HCT116 (cell line): ENCODE measurements at regions not wholly inside any gene's neighbourhood (a gene's known extent, or its start where the extent isn't known, plus 50 kb on each side); places are given as distances from the start of the nearest gene placed in this dataset.

ENCODE experiments used
- ATAC-seq: fragments of 200-7000 bp; cut with Tn5 transposase; 2 replicates; pipeline ENCODE4 v1.9.1; 2020; ENCODE audit warnings: mild to moderate bottlenecking, moderate library complexity
- BruUV-seq: library from RNA; stranded (reverse); fragments of 400-500 nt; replicated peaks from 2 replicates; lab custom pipeline; 2021; lab: Mats Ljungman, UMichigan
- CTCF ChIA-PET: fragments of 300-600 bp; sonication (Branson Sonifier 250); formaldehyde crosslinking; loops from one replicate; lab custom pipeline; 2021; ENCODE audit warnings: antibody characterized with exemption; lab: Charles Lee
- POLR2A ChIA-PET: fragments of 300-600, 350-600 bp; sonication (Branson Sonifier 250); formaldehyde crosslinking; loops from one replicate; lab custom pipeline; 2021; ENCODE audit warnings: antibody characterized with exemption; lab: Charles Lee
- RAD21 ChIA-PET, 2 experiments: fragments of 300-600 bp; sonication (Branson Sonifier 250); formaldehyde crosslinking; loops; one replicate each; lab custom pipeline; 2023; ENCODE audit warnings: low total read pairs in 2 of 2; ENCODE audit not compliant: uncharacterized antibody in 2 of 2, unreplicated experiment in 2 of 2, low non-redundant PET in 1 of 2; lab: Charles Lee
- DNase-seq: peaks from one replicate; pipeline ENCODE4 v3.0.0-alpha.2; 2010; ENCODE audit warnings: low read depth, low spot score
- H2AFZ ChIP-seq: fragments of 200-600 bp; shearing (Covaris generic), sonication (generic); 2 replicates; pipeline ENCODE4 v1.6.1; 2017; ENCODE audit warnings: low read depth, mixed run types, mixed read lengths, antibody characterized with exemption, low read length; ENCODE audit not compliant: poor library complexity, severe bottlenecking
- H3K27ac ChIP-seq: 2 replicates; pipeline ENCODE4 v1.5.1; 2012; ENCODE audit warnings: low read depth, low read length
- H3K27me3 ChIP-seq: fragments of 200-600 bp; sonication (generic); 2 replicates; pipeline ENCODE4 v1.6.1; 2016; ENCODE audit warnings: mixed run types, low read length, mixed read lengths; ENCODE audit not compliant: insufficient read depth
- H3K36me3 ChIP-seq, 2 experiments: fragments of 200-500 bp in 1 of 2; fragments of 200-600 bp in 1 of 2; sonication (Bioruptor generic) in 1 of 2; sonication (generic) in 1 of 2; 2 replicates each; pipeline versions ENCODE4 v1.5.1 to v1.6.1; 2014 to 2016; ENCODE audit warnings: low read length in 2 of 2, inconsistent platforms in 1 of 2, mixed read lengths in 1 of 2, mixed run types in 1 of 2; ENCODE audit not compliant: insufficient read depth in 2 of 2, control insufficient read depth in 1 of 2
- H3K4me1 ChIP-seq, 2 experiments: fragments of 200-600 bp in 1 of 2; sonication (generic) in 1 of 2; 2 replicates each; pipeline versions ENCODE4 v1.5.1 to v1.6.1; 2012 to 2017; ENCODE audit warnings: low read length in 2 of 2, inconsistent platforms in 1 of 2, mild to moderate bottlenecking in 1 of 2, mixed read lengths in 1 of 2, mixed run types in 1 of 2, moderate library complexity in 1 of 2; ENCODE audit not compliant: insufficient read depth in 2 of 2, control insufficient read depth in 1 of 2
- H3K4me2 ChIP-seq: fragments of 200-600 bp; sonication (generic); 2 replicates; pipeline ENCODE4 v1.6.1; 2017; ENCODE audit warnings: mixed run types, low read length, mixed read lengths
- H3K4me3 ChIP-seq, 2 experiments: fragments of 200-600 bp in 1 of 2; sonication (generic) in 1 of 2; replicated peaks in 1 of 2; 2 replicates each; pipeline ENCODE4 v1.5.1; 2011 to 2016; ENCODE audit warnings: low read length in 2 of 2, control low read depth in 1 of 2, low read depth in 1 of 2, mild to moderate bottlenecking in 1 of 2, mixed read lengths in 1 of 2, mixed run types in 1 of 2
- H3K79me2 ChIP-seq: fragments of 200-600 bp; sonication (generic); 2 replicates; pipeline ENCODE4 v1.6.1; 2017; ENCODE audit warnings: mild to moderate bottlenecking, mixed run types, low read length, moderate library complexity, mixed read lengths; ENCODE audit not compliant: insufficient read depth
- H3K9ac ChIP-seq: fragments of 200-600 bp; sonication (generic); 2 replicates; pipeline ENCODE4 v1.6.1; 2016; ENCODE audit warnings: low read length, mixed read lengths
- H3K9me2 ChIP-seq: fragments of 200-600 bp; sonication (generic), shearing (Covaris generic); 2 replicates; pipeline ENCODE4 v1.6.1; 2017; ENCODE audit warnings: mixed run types, mild to moderate bottlenecking, moderate library complexity; ENCODE audit not compliant: insufficient read depth
- H3K9me3 ChIP-seq, 2 experiments: fragments of 200-500 bp in 1 of 2; fragments of 200-600 bp in 1 of 2; sonication (Bioruptor generic) in 1 of 2; sonication (generic) in 1 of 2; 2 replicates each; pipeline ENCODE4 v1.6.1; 2014 to 2017; ENCODE audit warnings: low read length in 2 of 2, mixed read lengths in 2 of 2, inconsistent platforms in 1 of 2, low read depth in 1 of 2, mild to moderate bottlenecking in 1 of 2, mixed run types in 1 of 2, moderate library complexity in 1 of 2; ENCODE audit not compliant: control insufficient read depth in 1 of 2, insufficient read depth in 1 of 2
- H4K20me1 ChIP-seq: fragments of 200-600 bp; sonication (generic), shearing (Covaris generic); 2 replicates; pipeline ENCODE4 v1.6.1; 2017; ENCODE audit warnings: mixed run types, mild to moderate bottlenecking, moderate library complexity; ENCODE audit not compliant: insufficient read depth
- CTCF ChIP-seq, 3 experiments: fragments of 200-600 bp in 1 of 3; sonication (generic) in 1 of 3; IDR thresholded peaks in 2 of 3; conservative IDR thresholded peaks in 1 of 3; 2 replicates each; pipeline ENCODE4 v1.5.1; 2012 to 2017; ENCODE audit warnings: low read depth in 2 of 3, low read length in 2 of 3, antibody characterized with exemption in 1 of 3, borderline replicate concordance in 1 of 3, control low read depth in 1 of 3, mild to moderate bottlenecking in 1 of 3, mixed read lengths in 1 of 3, mixed run types in 1 of 3, moderate library complexity in 1 of 3; ENCODE audit not compliant: insufficient read depth in 1 of 3
- EGR1 ChIP-seq: IDR thresholded peaks from 2 replicates; pipeline ENCODE4 v1.6.1; 2012; ENCODE audit warnings: low read depth
- ELF1 ChIP-seq: IDR thresholded peaks from 2 replicates; pipeline ENCODE4 v1.6.1; 2012; ENCODE audit warnings: low read depth, borderline replicate concordance
- EZH2 ChIP-seq: fragments of 200-600 bp; sonication (generic); IDR thresholded peaks from 2 replicates; pipeline ENCODE4 v1.6.1; 2017; ENCODE audit warnings: antibody characterized with exemption, mixed run types
- EZH2phosphoT487 ChIP-seq: fragments of 200-600 bp; IDR thresholded peaks from 2 replicates; pipeline ENCODE4 v1.6.1; 2018; ENCODE audit warnings: antibody characterized with exemption, borderline replicate concordance
- FOSL1 ChIP-seq: IDR thresholded peaks from 2 replicates; pipeline ENCODE4 v1.6.1; 2012; ENCODE audit warnings: low read depth
- POLR2A ChIP-seq: IDR thresholded peaks from 2 replicates; pipeline ENCODE4 v1.7.0; 2011; ENCODE audit warnings: borderline replicate concordance; ENCODE audit not compliant: insufficient read depth, insufficient read length; ENCODE audit errors: extremely low read depth
- POLR2AphosphoS5 ChIP-seq: IDR thresholded peaks from 2 replicates; pipeline ENCODE4 v1.6.1; 2011; ENCODE audit warnings: mild to moderate bottlenecking, low read depth, low read length, moderate library complexity
- RAD21 ChIP-seq: IDR thresholded peaks from 2 replicates; pipeline ENCODE4 v1.6.1; 2012; ENCODE audit warnings: low read depth, mild to moderate bottlenecking
- SP1 ChIP-seq: IDR thresholded peaks from 2 replicates; pipeline ENCODE4 v1.6.1; 2012; ENCODE audit warnings: low read depth
- SRF ChIP-seq: IDR thresholded peaks from 2 replicates; pipeline ENCODE4 v1.6.1; 2012; ENCODE audit warnings: low read depth
- TCF7L2 ChIP-seq: IDR thresholded peaks from 2 replicates; pipeline ENCODE4 v1.7.0; 2011; ENCODE audit warnings: borderline replicate concordance, inconsistent platforms; ENCODE audit not compliant: insufficient read depth, insufficient read length; ENCODE audit errors: extremely low read depth
- YY1 ChIP-seq: IDR thresholded peaks from 2 replicates; pipeline ENCODE4 v1.6.1; 2011; ENCODE audit warnings: low read length, low read depth, moderate library complexity, mild to moderate bottlenecking; ENCODE audit not compliant: insufficient replicate concordance; ENCODE audit errors: extremely low read depth
- ZBTB33 ChIP-seq: IDR thresholded peaks from 2 replicates; pipeline ENCODE4 v1.6.1; 2011; ENCODE audit warnings: mild to moderate bottlenecking, low read length, moderate library complexity; ENCODE audit not compliant: insufficient replicate concordance; ENCODE audit errors: extremely low read depth
- ZFX ChIP-seq: fragments of 450-650 bp; IDR thresholded peaks from 2 replicates; pipeline ENCODE4 v1.6.1; 2017
- intact Hi-C: fragments of 100-400 bp; cut with micrococcal nuclease; formaldehyde crosslinking; loops from 2 replicates; pipeline ENCODE4 v1.10.0; 2022

GRCh38 chr15:62459875-62460274 is 294.8 kb upstream of the C2CD4B start:
- H3K9ac ChIP-seq, result no peak overlapping the region
- RAD21 ChIA-PET, result no interaction called here
- no peak overlapping the region for H3K27ac ChIP-seq
- no peaks in the 10 kb centered on the region for H3K4me1 ChIP-seq
- no peak overlapping the region for H3K4me2 ChIP-seq
- DNase-seq, result no peak
- H3K79me2 ChIP-seq, result no peaks in the 10 kb centered on the region
- H3K4me3 ChIP-seq, result no peak overlapping the region
- CTCF ChIA-PET, result no interaction called here
- ATAC-seq, result no peak
- intact Hi-C loops, result no loop called here
- no TSS peak for BruUV-seq
- no peaks in the 10 kb centered on the region for H3K36me3 ChIP-seq
- no peaks in the 10 kb centered on the region for H4K20me1 ChIP-seq
- TF ChIP-seq RAD21, result no peak
- no peak for TF ChIP-seq ELF1
- TF ChIP-seq YY1, result no peak
- no peak for TF ChIP-seq SP1
- no peak for TF ChIP-seq POLR2AphosphoS5
- no peak for TF ChIP-seq EZH2phosphoT487
- TF ChIP-seq FOSL1, result no peak
- no peak for TF ChIP-seq EZH2
- no peak for TF ChIP-seq CTCF (IDR thresholded peaks at IDR 0.05 in 2 of 3, conservative IDR thresholded peaks at IDR 0.05 in 1 of 3; ENCODE audit: borderline replicate concordance in 1 of 3, insufficient read depth in 1 of 3, low read depth in 2 of 3, low read length in 2 of 3)
- TF ChIP-seq SRF, result no peak
- no peak for TF ChIP-seq ZBTB33
- TF ChIP-seq TCF7L2, result no peak
- no peak for TF ChIP-seq POLR2A
- no peak for TF ChIP-seq ZFX
- no peak for TF ChIP-seq EGR1
- TF ChIP-seq, all 23 proteins: peak for 0
- Histone ChIP-seq H3K9me3 (no peaks in the 10 kb centered on the region), H2AFZ (no peak overlapping the region), H3K27me3 (no peaks in the 10 kb centered on the region), H3K9me2 (no peaks in the 10 kb centered on the region)
- POLR2A ChIA-PET, result no interaction called here
